ENCODE measurements at regions not wholly inside any gene's neighbourhood (a gene's known extent, or its start where the extent isn't known, plus 50 kb on each side); places are given as distances from the start of the nearest gene placed in this dataset.

- TF ChIP-seq TOX (CRISPR knock-in tag; IDR thresholded peaks at IDR 0.05; ENCODE audit: borderline replicate concordance) (no peak), ZFP3 (CRISPR knock-in tag; IDR thresholded peaks at IDR 0.05) (no peak), SNAI2 (CRISPR knock-in tag; IDR thresholded peaks at IDR 0.05) (no peak), CREB5 (CRISPR knock-in tag; IDR thresholded peaks at IDR 0.05; ENCODE audit: low read depth) (no peak), PATZ1 (CRISPR knock-in tag; IDR thresholded peaks at IDR 0.05; ENCODE audit: borderline replicate concordance) (no peak), PPARA (CRISPR knock-in tag; IDR thresholded peaks at IDR 0.05; ENCODE audit: borderline replicate concordance) (no peak), RARB (CRISPR knock-in tag; IDR thresholded peaks at IDR 0.05) (no peak), ESRRG (CRISPR knock-in tag; IDR thresholded peaks at IDR 0.05) (no peak)
Measured at GRCh38 chr12:12008931-12009611, 61.7 kb upstream of the BCL2L14 start.

Measured in SK-N-SH treated with all-trans-retinoic acid at 6 μM for 48 hours (cell line).